HEK293T (cell line): ENCODE measurements at regions not wholly inside any gene's neighbourhood (a gene's known extent, or its start where the extent isn't known, plus 50 kb on each side); places are given as distances from the start of the nearest gene placed in this dataset.

Source experiments
- CTCF ChIA-PET: fragments of 350-600 bp; formaldehyde crosslinking; extraction: SDS; loops from one replicate; lab custom pipeline; 2021; ENCODE audit warnings: antibody characterized with exemption, inconsistent platforms; lab: Yijun Ruan, JAX
- POLR2A ChIA-PET: fragments of 350-600 bp; formaldehyde crosslinking; extraction: SDS; loops from one replicate; lab custom pipeline; 2020; ENCODE audit warnings: antibody characterized with exemption, inconsistent platforms; lab: Yijun Ruan, JAX
- DNase-seq: peaks from one replicate; pipeline ENCODE4 v3.0.0; 2012; ENCODE audit warnings: mixed read lengths; ENCODE audit errors: extremely low spot score
- ARNT ChIP-seq: fragments of 450-650 bp; IDR thresholded peaks from 2 replicates; pipeline ENCODE4 v1.6.1; 2017; ENCODE audit warnings: mild to moderate bottlenecking
- BHLHE40 ChIP-seq: fragments of 450-650 bp; IDR thresholded peaks from 2 replicates; pipeline ENCODE4 v1.6.1; 2016; ENCODE audit warnings: mild to moderate bottlenecking, moderate library complexity, borderline replicate concordance
- CTBP1 ChIP-seq: fragments of 450-650 bp; IDR thresholded peaks from 2 replicates; pipeline ENCODE4 v1.6.1; 2016; ENCODE audit warnings: borderline replicate concordance
- ELF4 ChIP-seq: fragments of 450-650 bp; IDR thresholded peaks from 2 replicates; pipeline ENCODE4 v1.6.1; 2017; ENCODE audit warnings: antibody characterized with exemption
- FOXA1 ChIP-seq: fragments of 450-650 bp; IDR thresholded peaks from 2 replicates; pipeline ENCODE4 v1.6.1; 2016; ENCODE audit warnings: mild to moderate bottlenecking
- FOXK2 ChIP-seq: fragments of 450-650 bp; IDR thresholded peaks from 2 replicates; pipeline ENCODE4 v1.6.1; 2016; ENCODE audit warnings: mild to moderate bottlenecking
- FOXM1 ChIP-seq: fragments of 450-650 bp; IDR thresholded peaks from 2 replicates; pipeline ENCODE4 v1.6.1; 2017; ENCODE audit warnings: mild to moderate bottlenecking, borderline replicate concordance
- HDGF ChIP-seq: fragments of 450-650 bp; IDR thresholded peaks from 2 replicates; pipeline ENCODE4 v1.6.1; 2017; ENCODE audit warnings: antibody characterized with exemption, borderline replicate concordance
- L3MBTL2 ChIP-seq: fragments of 450-650 bp; conservative IDR thresholded peaks from 2 replicates; pipeline ENCODE4 v1.6.1; 2016; ENCODE audit warnings: mild to moderate bottlenecking
- LEF1 ChIP-seq: fragments of 450-650 bp; IDR thresholded peaks from 2 replicates; pipeline ENCODE4 v1.6.1; 2017; ENCODE audit warnings: mild to moderate bottlenecking, borderline replicate concordance
- NFRKB ChIP-seq: fragments of 450-650 bp; IDR thresholded peaks from 2 replicates; pipeline ENCODE4 v1.6.1; 2016; ENCODE audit warnings: mild to moderate bottlenecking, moderate library complexity
- PKNOX1 ChIP-seq: fragments of 450-650 bp; IDR thresholded peaks from 2 replicates; pipeline ENCODE4 v1.6.1; 2016
- SP1 ChIP-seq: fragments of 450-650 bp; IDR thresholded peaks from 2 replicates; pipeline ENCODE4 v1.6.1; 2017
- SUZ12 ChIP-seq: fragments of 450-650 bp; IDR thresholded peaks from 2 replicates; pipeline ENCODE4 v1.6.1; 2016; ENCODE audit warnings: mild to moderate bottlenecking
- TARDBP ChIP-seq: fragments of 450-650 bp; IDR thresholded peaks from 2 replicates; pipeline ENCODE4 v1.6.1; 2016
- ZNF384 ChIP-seq: fragments of 450-650 bp; IDR thresholded peaks from 2 replicates; pipeline ENCODE4 v1.6.1; 2016

GRCh38 chr2:101577173-101577572 lies 102.3 kb upstream of the RFX8 start:
- CTCF ChIA-PET, result no interaction called here
- TF ChIP-seq ELF4, result no peak
- no peak for TF ChIP-seq BHLHE40
- TF ChIP-seq LEF1, result no peak
- no peak for TF ChIP-seq SUZ12
- TF ChIP-seq NFRKB, result no peak
- TF ChIP-seq CTBP1, result no peak
- DNase-seq, result no peak
- POLR2A ChIA-PET, result no interaction called here

DNA sequence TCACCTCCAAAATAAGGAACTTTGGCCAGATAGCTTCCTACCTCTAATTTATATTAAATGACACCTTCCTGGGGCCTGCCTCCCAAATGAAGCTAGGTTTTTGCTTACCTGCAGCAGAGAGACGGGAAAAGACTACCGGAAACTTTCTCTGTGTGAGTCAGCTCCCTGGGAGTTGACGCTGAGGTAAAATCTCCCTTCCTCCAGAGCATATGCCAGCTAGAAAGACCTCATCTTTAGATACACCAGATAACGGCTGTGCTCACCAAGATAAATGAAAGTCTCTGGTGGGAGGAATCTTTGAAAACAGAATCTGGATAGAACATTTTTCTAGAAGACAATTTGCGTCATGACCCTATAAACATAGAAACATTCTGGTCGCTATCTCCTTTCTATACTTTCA lies 99.7 kb upstream of the RFX8 start:
- DNase-seq, result no peak
- TF ChIP-seq FOXM1 (no peak), BHLHE40 (no peak), NFRKB (no peak)
- CTCF ChIA-PET, result no interaction called here
- POLR2A ChIA-PET, result no interaction called here

DNA sequence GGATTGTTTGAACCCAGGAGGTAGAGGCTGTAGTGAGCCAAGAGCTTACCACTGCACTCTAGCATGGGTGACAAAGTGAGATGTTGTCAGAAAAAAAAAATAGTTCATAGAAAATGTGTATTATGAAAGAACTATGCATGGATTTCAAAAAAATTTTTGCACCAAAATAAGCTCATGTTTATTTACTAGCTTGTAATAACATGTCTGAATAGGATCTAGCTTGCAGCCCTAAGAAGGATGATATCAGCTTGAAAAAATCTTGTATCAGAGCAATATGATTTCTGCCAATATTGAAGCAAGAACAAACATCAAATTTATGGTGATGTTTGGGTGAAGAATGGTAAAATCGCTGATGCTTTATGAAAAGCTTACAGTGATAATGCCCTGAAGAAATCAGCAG lies 97.0 kb upstream of the RFX8 start:
- ChIA-PET CTCF (no interaction called here), POLR2A (interaction anchor here (0.6 kb wide), 1 partner anchor 569 kb away, joined by 4 read pairs; no protein-coding TSS in a partner anchor)
- DNase-seq, result no peak
- no peak for TF ChIP-seq LEF1
- no peak for TF ChIP-seq PKNOX1
- TF ChIP-seq CTBP1, result no peak
- no peak for TF ChIP-seq TARDBP
- TF ChIP-seq SUZ12, result no peak
- no peak for TF ChIP-seq FOXK2
- TF ChIP-seq HDGF, result no peak
- no peak for TF ChIP-seq ARNT
- TF ChIP-seq ELF4, result no peak
- no peak for TF ChIP-seq FOXM1
- no peak for TF ChIP-seq L3MBTL2
- no peak for TF ChIP-seq FOXA1
- no peak for TF ChIP-seq ZNF384
- no peak for TF ChIP-seq SP1
- TF ChIP-seq BHLHE40, result no peak
- no peak for TF ChIP-seq NFRKB

GRCh38 chr2:101569886-101570520 lies 95.1 kb upstream of the RFX8 start:
- ChIA-PET POLR2A (no interaction called here), CTCF (no interaction called here)
- DNase-seq, result no peak
- TF ChIP-seq FOXM1 (no peak), BHLHE40 (no peak), NFRKB (no peak), FOXA1 (no peak), TARDBP (no peak), CTBP1 (no peak), SUZ12 (no peak), ZNF384 (no peak), HDGF (no peak), ARNT (no peak), ELF4 (no peak), L3MBTL2 (no peak), FOXK2 (no peak), SP1 (no peak), LEF1 (no peak), PKNOX1 (no peak)

- no peak for TF ChIP-seq HDGF
- no peak for TF ChIP-seq ZNF384
- TF ChIP-seq FOXK2, result no peak
- no peak for TF ChIP-seq SUZ12
- TF ChIP-seq BHLHE40, result no peak
- TF ChIP-seq ARNT, result no peak
- TF ChIP-seq FOXA1, result no peak
- TF ChIP-seq LEF1, result no peak
- no peak for TF ChIP-seq ELF4
- no peak for TF ChIP-seq SP1
- no peak for TF ChIP-seq L3MBTL2
- no peak for TF ChIP-seq NFRKB
- TF ChIP-seq CTBP1, result no peak
- no peak for TF ChIP-seq FOXM1
- TF ChIP-seq PKNOX1, result no peak
- TF ChIP-seq TARDBP, result no peak
- ChIA-PET POLR2A (no interaction called here), CTCF (no interaction called here)
- no peak for DNase-seq
These were observed 94.1 kb upstream of the RFX8 start for GRCh38 chr2:101568969-101569368.

DNA sequence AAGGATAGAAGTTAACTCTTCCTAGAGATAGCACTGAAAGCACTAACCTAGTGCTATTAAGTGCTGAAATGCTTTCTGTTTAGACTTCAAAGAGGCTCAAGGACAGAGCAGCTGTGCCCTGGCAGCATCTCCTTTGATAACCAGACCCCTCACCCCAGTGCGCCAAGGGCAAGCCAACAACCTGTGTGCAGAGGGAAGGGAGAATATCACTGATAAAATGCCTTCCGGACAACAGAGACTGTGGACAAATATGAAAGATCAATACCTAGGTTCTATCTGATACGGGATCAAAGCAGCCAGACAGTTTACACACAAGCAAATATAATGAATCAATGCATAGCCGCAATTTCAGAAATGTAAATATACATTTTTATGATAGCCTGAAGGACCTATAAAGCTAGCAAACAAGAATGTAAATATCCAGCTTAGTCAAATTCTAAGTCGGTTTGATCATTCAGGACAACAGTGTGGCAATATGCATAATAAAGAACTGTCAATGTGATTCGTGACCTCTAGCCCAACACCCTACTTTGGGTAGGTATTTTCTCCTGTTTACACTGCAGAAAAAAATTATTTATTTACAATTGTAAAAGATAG lies 91.8 kb upstream of the RFX8 start:
- CTCF ChIA-PET, result no interaction called here
- POLR2A ChIA-PET, result no interaction called here
- no peak for TF ChIP-seq HDGF
- TF ChIP-seq CTBP1, result no peak
- no peak for TF ChIP-seq SUZ12
- no peak for TF ChIP-seq FOXK2
- TF ChIP-seq SP1, result no peak
- no peak for TF ChIP-seq PKNOX1
- TF ChIP-seq BHLHE40, result no peak
- no peak for TF ChIP-seq TARDBP
- TF ChIP-seq LEF1, result no peak
- no peak for TF ChIP-seq ZNF384
- no peak for TF ChIP-seq ELF4
- TF ChIP-seq FOXM1, result no peak
- no peak for TF ChIP-seq ARNT
- no peak for TF ChIP-seq L3MBTL2
- TF ChIP-seq FOXA1, result no peak
- no peak for TF ChIP-seq NFRKB
- DNase-seq, result no peak
